ENCODE measurements at regions not wholly inside any gene's neighbourhood (a gene's known extent, or its start where the extent isn't known, plus 50 kb on each side); places are given as distances from the start of the nearest gene placed in this dataset.

- DNase-seq (ENCODE audit: low read depth in 4 of 4, low spot score in 3 of 4), result no peak
These were observed 463.5 kb downstream of the TAFA4 start for GRCh38 chr3:68468695-68469375.

GRCh38 chr3:68467465-68467864 is 464.9 kb downstream of the TAFA4 start:
- no peak for DNase-seq (ENCODE audit: low read depth in 4 of 4, low spot score in 3 of 4)

GRCh38 chr3:68458581-68458980 is 473.8 kb downstream of the TAFA4 start:
- DNase-seq (ENCODE audit: low read depth in 4 of 4, low spot score in 3 of 4), result no peak

GRCh38 chr3:68448510-68449383 is 483.6 kb downstream of the TAFA4 start:
- DNase-seq (ENCODE audit: low read depth in 4 of 4, low spot score in 3 of 4), result no peak

GRCh38 chr3:68447885-68448284 is 484.5 kb downstream of the TAFA4 start:
- DNase-seq (ENCODE audit: low read depth in 4 of 4, low spot score in 3 of 4), result no peak

GRCh38 chr3:68441054-68441453 is 491.3 kb downstream of the TAFA4 start:
- DNase-seq (ENCODE audit: low read depth in 4 of 4, low spot score in 3 of 4), result no peak

- no peak for DNase-seq (ENCODE audit: low read depth in 4 of 4, low spot score in 3 of 4)
These were observed 495.5 kb downstream of the TAFA4 start for GRCh38 chr3:68436619-68437401.

- DNase-seq (ENCODE audit: low read depth in 4 of 4, low spot score in 3 of 4), result no peak
These were observed 503.9 kb downstream of the TAFA4 start for GRCh38 chr3:68428495-68428894.

- no peak for DNase-seq (ENCODE audit: low read depth in 4 of 4, low spot score in 3 of 4)
These were observed 507.4 kb downstream of the TAFA4 start for GRCh38 chr3:68424796-68425460.

- no peak for DNase-seq (ENCODE audit: low read depth in 4 of 4, low spot score in 3 of 4)
These were observed 523.7 kb downstream of the TAFA4 start for GRCh38 chr3:68408626-68409025.

- no peak for DNase-seq (ENCODE audit: low read depth in 4 of 4, low spot score in 3 of 4)
These were observed 528.6 kb downstream of the TAFA4 start for GRCh38 chr3:68403741-68404140.

GRCh38 chr3:68402235-68402918 is 530.0 kb downstream of the TAFA4 start:
- DNase-seq (ENCODE audit: low read depth in 4 of 4, low spot score in 3 of 4), result no peak

- no peak for DNase-seq (ENCODE audit: low read depth in 4 of 4, low spot score in 3 of 4)
These were observed 553.7 kb downstream of the TAFA4 start for GRCh38 chr3:68378631-68379030.

- no peak for DNase-seq (ENCODE audit: low read depth in 4 of 4, low spot score in 3 of 4)
These were observed 558.6 kb downstream of the TAFA4 start for GRCh38 chr3:68373727-68374126.

- no peak for DNase-seq (ENCODE audit: low read depth in 4 of 4, low spot score in 3 of 4)
These were observed 568.6 kb downstream of the TAFA4 start for GRCh38 chr3:68363796-68364195.

- DNase-seq (ENCODE audit: low read depth in 4 of 4, low spot score in 3 of 4), result no peak
These were observed 571.9 kb downstream of the TAFA4 start for GRCh38 chr3:68360492-68360891.

GRCh38 chr3:68345781-68346180 is 586.6 kb downstream of the TAFA4 start:
- no peak for DNase-seq (ENCODE audit: low read depth in 4 of 4, low spot score in 3 of 4)

- DNase-seq (ENCODE audit: low read depth in 4 of 4, low spot score in 3 of 4), result no peak
These were observed 589.9 kb downstream of the TAFA4 start for GRCh38 chr3:68342426-68342825.

GRCh38 chr3:68336042-68336441 is 596.3 kb downstream of the TAFA4 start:
- DNase-seq (ENCODE audit: low read depth in 4 of 4, low spot score in 3 of 4), result no peak

- DNase-seq (ENCODE audit: low read depth in 4 of 4, low spot score in 3 of 4), result no peak
These were observed 597.9 kb downstream of the TAFA4 start for GRCh38 chr3:68334367-68334986.

All from right renal pelvis (tissue), 4 donors.